GM12891 (cell line): ENCODE measurements at regions not wholly inside any gene's neighbourhood (a gene's known extent, or its start where the extent isn't known, plus 50 kb on each side); places are given as distances from the start of the nearest gene placed in this dataset.

Source experiments
- PAX5 ChIP-seq: IDR thresholded peaks from 2 replicates; pipeline ENCODE4 v1.6.1; 2011; ENCODE audit warnings: low read length, moderate library complexity, mild to moderate bottlenecking; ENCODE audit not compliant: insufficient read depth, severe bottlenecking
- POLR2A ChIP-seq: IDR thresholded peaks from 2 replicates; pipeline ENCODE4 v1.6.1; 2011; ENCODE audit warnings: low read depth, low read length, control low read depth
- POLR2AphosphoS5 ChIP-seq: IDR thresholded peaks from 2 replicates; pipeline ENCODE4 v1.6.1; 2011; ENCODE audit warnings: low read depth, low read length, control low read depth
- SPI1 ChIP-seq: IDR thresholded peaks from 2 replicates; pipeline ENCODE4 v1.6.1; 2011; ENCODE audit warnings: low read depth, low read length, control low read depth
- TAF1 ChIP-seq: IDR thresholded peaks from 2 replicates; pipeline ENCODE4 v1.6.1; 2011; ENCODE audit warnings: low read depth, low read length, control low read depth

GRCh38 chr4:187258651-187259401 is 535.2 kb upstream of the FAT1 start:
- TF ChIP-seq POLR2A (no peak), TAF1 (no peak), POLR2AphosphoS5 (no peak), PAX5 (no peak), SPI1 (no peak)
